Epithelial cell of prostate (primary cell): ENCODE measurements at regions not wholly inside any gene's neighbourhood (a gene's known extent, or its start where the extent isn't known, plus 50 kb on each side); places are given as distances from the start of the nearest gene placed in this dataset.
"Not testable (repeated sequence)": the region's sequence is repeated elsewhere in the genome, so short reads cannot be mapped to it uniquely, and the experiment has no call there.

ENCODE experiments used
- DNase-seq: peaks from one replicate; pipeline ENCODE4 v3.0.0-alpha.2; 2011; ENCODE audit warnings: low read depth, low spot score
- H3K27ac ChIP-seq: fragments of 450-650 bp; 2 replicates; pipeline ENCODE4 v1.5.1; 2017; ENCODE audit warnings: mild to moderate bottlenecking

DNA sequence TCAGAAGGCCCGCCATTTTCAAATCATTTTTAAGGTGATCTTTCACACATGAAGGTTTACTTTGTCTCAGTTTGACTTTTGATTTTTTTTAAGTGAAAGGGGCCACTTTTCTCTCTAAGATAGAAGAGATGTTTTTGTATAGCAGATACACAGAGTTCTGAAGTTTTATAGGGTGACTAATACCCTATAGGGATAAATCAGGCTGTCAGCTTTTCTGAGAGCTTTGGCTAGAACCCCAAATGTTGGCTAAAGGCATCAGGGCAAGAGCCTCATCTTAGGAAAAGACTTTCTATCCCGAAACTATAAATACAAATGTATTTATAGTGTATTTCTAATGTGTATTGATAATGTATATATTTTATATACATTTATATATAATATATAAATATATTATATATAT, 181.4 kb downstream of the TBX18 start:
- no peak overlapping the region for H3K27ac ChIP-seq
- no peak for DNase-seq

DNA sequence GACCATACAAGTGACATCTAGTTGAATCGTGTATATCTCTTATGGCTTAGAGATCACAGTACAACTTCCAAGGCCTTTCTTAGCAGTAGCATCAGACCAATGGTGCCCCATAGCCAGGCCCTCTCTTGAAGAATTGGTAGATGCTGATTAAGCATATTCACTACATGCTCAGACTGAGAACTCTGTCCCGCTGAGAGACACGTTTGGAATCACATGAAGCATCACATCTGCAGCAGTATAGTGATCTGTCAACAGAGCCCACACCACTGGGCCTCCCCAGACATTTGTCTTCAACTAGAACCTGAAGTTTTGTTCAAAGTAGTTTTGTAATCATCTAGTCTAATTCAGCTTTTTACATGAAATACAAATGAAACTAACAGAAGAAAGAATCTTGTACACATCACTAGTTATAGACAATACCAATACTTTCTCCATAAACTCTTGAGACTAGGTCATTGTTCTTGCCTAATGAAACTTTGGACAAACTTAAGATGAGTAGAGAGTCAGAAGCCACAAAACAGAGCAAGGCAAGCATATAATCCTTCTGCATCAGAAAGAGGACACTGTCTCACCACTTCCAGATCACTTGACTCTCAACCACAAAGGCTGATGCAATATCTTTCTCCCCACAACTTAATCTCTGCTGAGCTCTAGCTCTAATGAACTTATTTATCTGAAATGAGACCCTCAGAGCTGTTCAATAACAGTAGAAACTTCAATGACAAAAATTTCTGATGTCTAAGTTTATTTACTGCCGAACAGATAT, 182.7 kb downstream of the TBX18 start:
- DNase-seq = no peak
- no peak overlapping the region for H3K27ac ChIP-seq

DNA sequence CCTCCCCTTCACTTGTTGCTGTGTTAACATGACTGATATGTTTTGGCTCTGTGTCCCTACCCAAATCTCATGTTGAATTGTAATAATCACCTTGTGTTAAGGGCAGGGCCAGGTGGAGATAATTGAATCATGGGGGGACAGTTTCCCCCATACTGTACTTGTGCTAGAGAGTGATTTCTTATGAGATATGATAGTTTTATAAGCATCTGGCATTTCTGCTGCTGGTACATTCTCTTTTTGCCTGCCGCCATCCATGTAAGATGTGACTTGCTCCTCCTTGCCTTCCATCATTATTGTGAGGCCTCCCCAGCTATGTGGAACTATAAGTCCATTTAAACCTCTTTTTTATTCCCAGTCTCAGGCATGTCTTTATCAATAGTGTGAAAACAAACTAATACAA, 185.0 kb downstream of the TBX18 start:
- DNase-seq = no peak
- H3K27ac ChIP-seq = no peak overlapping the region

DNA sequence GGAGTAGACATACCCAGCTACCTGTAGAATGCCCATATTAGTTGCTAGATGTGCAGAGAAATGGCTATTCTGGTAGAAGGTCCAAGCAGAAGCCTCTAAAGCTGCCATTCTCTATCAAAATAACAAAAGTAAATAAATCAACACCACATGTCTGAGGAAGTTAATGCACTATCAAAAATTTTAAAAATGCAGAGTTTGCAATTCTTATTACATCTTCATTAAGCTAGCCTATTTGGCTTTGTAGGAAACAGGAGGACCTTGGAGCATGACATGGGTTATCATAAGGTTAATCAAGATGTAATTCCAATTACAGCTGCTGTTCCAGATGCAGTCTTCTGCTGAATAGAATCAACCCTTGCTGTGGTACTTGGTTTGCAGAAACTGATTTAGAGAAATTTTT, 188.4 kb downstream of the TBX18 start:
- DNase-seq = no peak
- no peak overlapping the region for H3K27ac ChIP-seq

DNA sequence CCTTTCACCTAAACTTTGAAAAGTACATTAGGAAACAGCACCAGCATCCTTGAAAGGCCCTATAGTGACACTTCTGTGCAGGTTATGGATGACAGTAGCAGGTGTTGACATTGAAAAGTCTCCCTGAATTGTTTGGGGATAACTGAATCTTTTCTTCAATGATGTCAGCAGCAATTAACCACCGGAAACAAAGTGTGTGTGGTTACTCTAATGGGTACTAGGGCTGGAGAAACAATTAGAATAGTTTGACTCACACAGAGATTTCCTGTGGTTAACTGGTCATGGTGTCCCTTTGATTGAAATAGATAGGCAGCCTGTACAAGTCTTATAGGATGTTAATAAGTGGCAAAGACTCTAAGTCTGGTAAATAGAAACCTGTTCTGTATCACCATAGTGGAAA, 189.1 kb downstream of the TBX18 start:
- DNase-seq = no peak
- no peak overlapping the region for H3K27ac ChIP-seq

DNA sequence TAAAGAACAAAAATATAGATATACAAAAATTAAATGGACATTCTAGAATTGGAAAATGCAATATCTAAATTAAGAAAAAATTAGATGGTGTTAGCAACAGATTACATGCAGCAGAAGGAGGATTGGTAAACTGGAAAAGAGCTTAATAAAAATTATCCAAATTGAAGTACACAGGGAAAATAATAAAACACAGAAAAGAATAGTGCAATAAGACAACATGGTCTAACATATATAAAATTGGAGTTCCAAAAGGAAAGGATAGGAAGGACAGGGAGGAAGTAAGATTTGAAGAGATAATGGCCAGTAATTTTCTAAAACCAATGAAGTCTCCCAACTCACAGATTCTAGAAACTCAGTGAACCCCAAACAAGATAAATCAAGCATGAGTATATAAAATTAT, 194.5 kb downstream of the TBX18 start:
- no peak overlapping the region for H3K27ac ChIP-seq
- DNase-seq = no peak

DNA sequence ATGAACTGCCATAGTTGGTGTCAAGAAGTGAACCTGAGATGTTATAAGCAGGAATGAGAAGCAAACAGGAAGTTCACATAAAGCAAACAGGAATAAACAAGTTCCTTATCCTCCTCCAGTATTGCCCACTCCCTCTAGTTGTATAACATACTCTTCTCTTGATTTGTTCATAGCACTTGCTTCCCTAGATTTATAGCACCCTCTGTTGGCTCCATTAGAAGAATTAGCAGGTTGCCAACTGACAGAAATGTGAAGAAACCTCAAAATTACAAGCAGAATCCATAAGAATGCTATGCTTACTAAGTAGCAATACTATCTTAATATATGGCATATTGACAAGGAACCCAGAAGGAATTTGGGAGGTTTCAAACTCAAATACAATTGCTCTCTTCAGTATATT, 195.4 kb downstream of the TBX18 start:
- DNase-seq = no peak
- H3K27ac ChIP-seq = no peak overlapping the region

DNA sequence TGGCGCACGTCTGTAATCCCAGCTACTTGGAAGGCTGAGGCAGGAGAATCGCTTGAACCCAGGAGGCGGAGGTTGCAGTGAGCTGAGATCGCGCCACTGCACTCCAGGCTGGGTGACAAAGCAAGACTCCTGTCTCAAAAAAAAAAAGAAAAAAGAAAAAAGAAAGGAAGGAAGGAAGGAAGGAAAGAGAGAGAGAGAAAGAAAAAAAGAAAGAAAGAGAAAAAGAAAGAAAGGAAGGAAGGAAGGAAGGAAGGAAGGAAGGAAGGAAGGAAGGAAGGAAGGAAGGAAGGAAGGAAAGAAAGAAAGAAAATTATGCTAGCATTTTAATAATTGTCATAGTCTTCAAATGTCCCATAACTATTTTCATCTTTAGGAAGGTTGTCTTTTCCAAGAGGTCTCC, 198.7 kb downstream of the TBX18 start:
- H3K27ac ChIP-seq, DNase-seq: not testable (repeated sequence)

DNA sequence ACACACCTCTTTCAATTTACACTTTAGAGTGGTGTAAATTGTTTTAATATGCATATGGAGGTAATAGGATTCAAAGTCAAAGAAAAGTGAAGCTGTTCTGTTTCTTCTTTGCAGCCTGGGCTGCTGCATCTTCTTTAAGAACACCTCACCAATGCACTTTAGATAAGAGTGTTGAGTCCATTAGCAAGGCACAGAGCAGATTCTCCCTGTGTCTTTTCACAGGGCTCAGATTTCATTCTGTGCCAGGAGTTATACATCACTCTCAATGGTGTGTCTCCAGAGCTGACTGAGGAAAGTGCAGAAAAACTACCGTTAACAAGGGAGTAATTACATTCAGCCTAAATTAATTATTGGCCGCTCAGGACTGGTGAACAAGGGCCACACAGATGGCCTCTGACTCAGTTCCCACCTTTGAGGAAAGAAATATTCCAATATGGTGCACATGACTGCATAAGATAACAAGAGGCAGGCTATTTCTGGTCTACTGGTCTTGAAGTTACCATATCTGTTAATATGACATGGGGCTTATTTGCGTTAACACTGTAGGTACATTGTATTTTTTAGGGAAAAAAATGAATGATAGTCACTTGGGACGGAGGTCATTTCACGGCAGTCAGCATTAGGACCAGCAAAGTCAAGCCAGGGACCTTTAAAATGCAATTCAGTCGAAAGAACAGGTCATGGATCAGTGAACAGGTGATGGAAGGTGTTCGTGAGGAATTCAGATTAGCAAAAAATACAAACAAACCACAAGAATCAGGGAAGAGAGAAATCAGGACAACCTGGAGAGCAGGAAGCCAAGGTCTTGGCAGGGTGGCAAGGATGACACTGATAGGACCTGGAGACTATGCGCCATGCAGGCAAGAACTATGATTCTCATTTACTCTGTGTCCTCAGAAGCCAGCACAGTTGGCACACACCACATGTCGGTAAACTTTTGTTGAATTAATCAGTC, 203.7 kb downstream of the TBX18 start:
- H3K27ac ChIP-seq = no peak overlapping the region
- no peak for DNase-seq

DNA sequence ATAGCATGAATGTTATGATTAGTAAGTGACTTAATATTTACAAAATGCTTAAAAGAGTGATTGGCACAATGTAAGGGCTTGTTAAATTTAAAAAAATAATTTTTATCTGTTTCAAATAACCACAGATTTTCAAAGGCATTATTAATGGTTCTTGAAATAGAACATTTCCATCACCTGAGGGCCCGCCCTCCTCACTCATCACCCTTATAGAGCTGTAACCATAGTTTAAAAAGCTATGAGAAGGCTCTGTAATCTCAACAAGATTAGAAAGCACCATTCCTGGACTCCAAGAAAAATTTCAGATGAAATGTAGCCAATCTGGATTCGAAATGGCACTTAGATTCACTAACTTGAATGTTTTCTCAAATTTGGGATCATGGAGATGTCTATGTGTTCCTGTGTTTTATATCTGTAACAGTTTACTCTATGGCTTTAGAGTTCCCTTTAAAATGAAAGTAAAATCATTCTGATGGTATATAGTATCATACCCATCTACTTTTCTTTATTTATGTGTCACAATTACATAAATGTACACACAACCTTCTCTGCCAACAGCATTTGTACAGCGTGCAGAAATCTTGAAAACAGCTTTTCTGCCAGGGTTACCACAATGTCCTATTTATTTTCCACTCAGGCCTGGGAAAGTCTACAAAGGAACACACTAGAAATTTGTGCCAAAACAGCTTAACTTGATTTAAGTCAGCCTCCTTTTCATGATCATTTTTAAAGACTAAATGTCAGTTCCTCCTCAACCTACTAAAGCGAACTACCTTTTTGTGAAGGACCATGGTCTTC, 207.7 kb downstream of the TBX18 start:
- DNase-seq = no peak
- H3K27ac ChIP-seq = no peak overlapping the region

DNA sequence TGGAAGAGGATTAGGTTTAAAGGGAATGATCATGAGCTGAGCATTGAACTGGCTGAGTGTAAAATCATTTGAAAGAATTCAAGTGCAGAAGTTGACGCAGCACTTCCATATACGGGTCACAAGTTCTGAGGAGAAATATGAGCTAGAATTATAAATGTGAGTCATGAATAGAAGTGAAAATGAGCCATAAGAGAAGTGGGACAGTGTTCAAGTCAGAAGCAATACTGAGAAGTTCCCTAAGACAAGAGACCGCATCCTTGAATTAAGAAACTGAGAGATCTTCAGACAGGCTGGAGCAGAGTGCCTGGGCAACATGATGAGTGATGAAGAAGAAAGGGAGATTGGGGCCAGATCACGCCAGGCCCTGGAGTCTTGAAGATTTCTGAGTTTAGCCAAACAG, 209.7 kb downstream of the TBX18 start:
- no peak overlapping the region for H3K27ac ChIP-seq
- DNase-seq = no peak

DNA sequence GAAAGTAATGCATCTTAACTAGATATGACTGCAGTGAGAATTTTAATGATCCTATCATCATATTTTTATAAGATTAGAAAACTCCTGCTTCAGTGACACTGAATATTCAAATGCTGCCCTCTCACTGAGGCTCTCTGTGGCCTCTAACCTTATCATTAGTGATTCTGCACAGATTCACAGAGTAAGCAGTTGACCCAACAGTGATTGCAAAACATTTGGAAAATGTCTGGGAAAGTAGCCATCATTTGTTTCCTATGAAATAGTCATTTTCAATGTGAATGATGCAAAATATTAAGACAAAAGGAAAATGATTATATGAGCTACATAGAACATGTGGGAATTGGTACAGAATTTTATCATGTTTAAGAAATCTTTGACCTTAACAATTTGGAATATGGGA, 210.3 kb downstream of the TBX18 start:
- DNase-seq = no peak
- H3K27ac ChIP-seq = no peak overlapping the region

DNA sequence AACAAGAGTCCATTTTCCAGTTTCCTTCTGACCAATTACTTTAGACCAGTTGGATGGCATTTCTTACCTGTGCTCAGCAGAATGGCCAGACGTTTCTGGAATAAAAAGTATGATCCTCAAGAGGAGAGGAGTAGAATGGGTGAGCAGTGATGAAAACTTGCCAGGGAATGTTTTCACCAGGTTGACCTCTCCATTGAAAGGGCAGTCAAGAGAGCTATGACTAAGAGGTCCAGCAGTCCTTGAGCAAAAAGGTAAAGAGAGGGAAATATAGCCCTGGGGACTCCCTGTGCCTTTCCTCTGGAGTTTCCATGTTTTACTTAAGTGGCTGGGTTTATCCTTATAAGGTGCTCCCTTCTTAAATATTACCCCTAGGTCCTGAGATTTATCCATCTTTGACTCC, 210.9 kb downstream of the TBX18 start:
- no peak for DNase-seq
- no peak overlapping the region for H3K27ac ChIP-seq

DNA sequence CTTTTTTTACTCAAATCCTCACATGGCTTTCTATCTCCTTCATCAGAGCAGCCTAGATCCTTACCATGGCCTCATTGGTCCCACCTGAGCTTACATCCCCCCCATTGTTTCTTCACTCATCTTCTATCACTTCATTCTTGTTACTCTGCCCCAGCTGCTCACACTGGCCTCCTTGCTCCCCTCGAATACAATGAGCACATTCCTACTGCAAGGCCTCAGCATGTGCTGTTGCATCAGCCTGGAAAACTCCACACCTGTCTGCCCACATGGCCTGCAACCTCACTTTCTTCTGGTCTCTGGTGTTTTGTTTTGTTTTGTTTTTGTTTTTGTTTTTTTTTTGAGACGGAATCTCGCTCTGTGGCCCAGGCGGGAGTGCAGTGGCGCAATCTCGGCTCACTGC, 212.6 kb downstream of the TBX18 start:
- no peak for DNase-seq
- no peak overlapping the region for H3K27ac ChIP-seq

DNA sequence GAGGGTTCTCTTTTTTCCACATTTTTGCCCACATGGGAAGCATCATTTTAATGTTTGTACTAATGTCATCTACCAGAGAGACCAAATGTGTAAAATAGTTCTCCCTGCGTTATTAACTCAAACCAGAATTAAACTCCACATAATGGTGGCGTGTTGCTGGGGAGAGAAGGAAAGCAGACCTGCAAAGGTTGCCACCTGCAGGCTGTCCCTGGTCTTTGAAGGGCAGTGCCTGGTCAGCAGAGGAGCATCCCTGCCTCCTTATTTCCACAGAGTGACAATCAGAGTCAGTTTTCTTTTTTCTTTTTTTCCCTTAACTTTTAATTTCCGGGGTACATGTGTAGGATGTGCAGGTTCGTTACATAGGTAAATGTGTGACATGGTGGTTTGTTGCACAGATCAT, 214.5 kb downstream of the TBX18 start:
- no peak for DNase-seq
- no peak overlapping the region for H3K27ac ChIP-seq

DNA sequence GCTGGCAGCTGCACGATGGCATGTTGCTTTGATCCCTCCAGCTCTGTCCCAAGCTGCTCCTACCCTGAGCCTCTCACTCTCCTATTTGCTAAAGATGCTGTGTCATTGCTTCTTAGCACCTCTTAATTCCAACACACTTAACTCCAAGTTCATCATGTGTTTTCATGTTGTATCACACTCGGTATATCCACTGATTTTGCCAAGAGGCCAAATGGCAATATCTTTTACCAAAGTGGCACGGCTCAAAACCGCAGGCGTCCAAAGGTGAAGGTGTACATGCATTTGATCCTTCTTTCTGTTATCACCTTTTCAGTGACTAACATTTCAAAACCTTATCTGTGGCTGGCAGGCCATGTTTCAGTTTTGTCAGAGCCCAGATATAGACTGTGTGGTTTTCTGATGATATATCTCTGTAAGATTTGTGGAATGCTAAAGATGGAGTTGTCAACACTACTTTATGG, 217.0 kb downstream of the TBX18 start:
- no peak for DNase-seq
- no peak overlapping the region for H3K27ac ChIP-seq

DNA sequence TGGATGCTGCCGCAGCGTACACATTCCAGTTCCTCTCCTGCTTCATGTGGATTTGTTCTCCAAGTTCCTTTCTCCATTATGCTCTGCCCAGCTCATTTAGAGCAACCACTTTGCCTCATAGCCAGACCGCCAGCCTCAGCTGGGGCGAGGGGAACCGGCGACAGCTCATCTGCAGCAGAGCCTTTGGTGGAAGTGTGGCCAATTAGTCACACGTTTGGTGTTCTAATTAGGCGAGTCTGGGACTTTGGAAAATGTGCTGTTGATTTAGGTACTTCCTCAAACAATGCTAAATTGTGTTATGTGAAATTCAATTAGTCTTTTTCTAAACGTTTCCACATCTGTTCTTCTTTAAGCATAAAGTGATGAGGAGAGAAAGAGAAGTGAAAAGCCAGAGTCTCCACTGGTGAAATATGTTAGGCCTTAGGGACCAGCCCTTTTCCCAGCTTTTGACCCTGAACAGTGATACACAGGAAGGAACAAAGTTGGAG, 217.9 kb downstream of the TBX18 start:
- H3K27ac ChIP-seq = no peak overlapping the region
- DNase-seq = no peak

DNA sequence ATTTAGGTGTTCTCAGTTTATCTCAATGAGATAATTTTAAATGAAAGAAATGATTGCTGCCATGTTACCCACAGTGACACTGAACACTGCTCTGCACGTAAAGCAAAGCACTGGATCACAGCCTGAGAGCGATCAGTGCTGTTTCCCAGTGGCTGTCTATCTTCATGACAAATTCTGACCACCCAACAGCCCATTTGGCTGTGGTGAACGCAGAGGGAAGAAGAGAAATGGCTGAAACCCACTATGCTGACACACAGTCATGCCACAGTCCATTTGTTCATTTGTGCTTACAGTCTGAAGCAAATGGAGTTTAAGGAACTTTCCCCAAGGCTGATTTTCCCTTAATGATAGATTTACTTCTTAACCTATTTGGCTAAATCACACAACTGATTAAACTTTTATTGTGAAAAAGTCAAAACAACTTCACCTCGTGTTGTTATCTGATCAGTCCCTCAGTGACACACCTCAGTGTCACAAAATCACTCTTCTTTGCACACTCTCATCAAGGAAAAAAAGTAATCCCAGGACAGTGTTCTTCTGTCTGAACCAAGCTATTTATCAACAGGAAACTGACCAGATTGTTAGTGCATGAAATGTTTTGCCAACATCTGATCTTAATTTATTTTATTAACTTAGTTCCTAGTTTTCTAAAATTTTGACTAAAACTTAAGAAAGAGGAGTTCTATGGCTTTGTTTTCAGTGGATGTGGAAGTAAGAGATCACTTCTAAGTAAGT, 225.1 kb downstream of the TBX18 start:
- no peak overlapping the region for H3K27ac ChIP-seq
- DNase-seq = no peak

DNA sequence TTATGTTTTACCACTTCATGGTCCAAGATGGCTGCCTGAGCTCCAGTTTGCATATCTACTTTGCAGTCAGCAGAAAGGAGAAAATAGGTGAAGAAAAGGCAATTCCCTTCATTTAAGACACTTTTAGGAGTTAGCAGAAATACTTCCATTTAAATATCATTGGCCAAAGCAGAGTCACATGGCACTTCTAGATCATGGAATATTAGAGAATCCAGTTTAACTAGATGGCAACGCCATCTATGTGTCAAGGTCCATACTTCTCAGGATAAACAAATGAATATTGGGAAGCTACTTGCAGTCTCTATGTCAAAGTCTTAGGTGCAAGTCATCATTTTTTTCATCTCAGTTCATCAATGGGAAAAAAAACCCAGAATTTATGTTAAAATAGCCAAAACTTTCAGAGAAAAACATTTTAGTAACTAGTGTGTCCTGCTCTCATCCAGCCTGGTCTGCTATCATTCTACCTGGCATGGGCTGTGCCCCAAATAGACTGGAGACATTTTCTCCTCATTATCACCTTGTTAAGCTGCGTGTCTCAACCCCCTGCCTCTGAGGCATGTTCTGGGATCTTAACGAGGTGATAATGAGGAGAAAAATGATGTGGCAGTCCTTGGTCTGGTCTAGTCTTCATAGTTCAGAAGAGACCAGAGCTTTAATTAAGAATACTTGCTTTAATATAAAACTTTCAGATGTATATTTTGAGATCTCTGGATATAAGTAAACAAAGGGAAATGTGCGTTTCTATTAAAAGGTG, 227.3 kb downstream of the TBX18 start:
- H3K27ac ChIP-seq = no peak overlapping the region
- no peak for DNase-seq
